HG03432 (cell line): ENCODE measurements at regions not wholly inside any gene's neighbourhood (a gene's known extent, or its start where the extent isn't known, plus 50 kb on each side); places are given as distances from the start of the nearest gene placed in this dataset.

Source experiments
- ATAC-seq: cut with Tn5 transposase; IDR thresholded peaks from one replicate; pipeline ENCODE4 v1.9.1; 2021; ENCODE audit warnings: mild to moderate bottlenecking, moderate library complexity; ENCODE audit not compliant: unreplicated experiment

- ATAC-seq: no peak
These were observed 200.0 kb upstream of the TCF21 start for GRCh38 chr6:133688705-133689492.

- ATAC-seq: no peak
These were observed 199.1 kb upstream of the TCF21 start for GRCh38 chr6:133689863-133690262.

GRCh38 chr6:133693565-133693964 lies 195.3 kb upstream of the TCF21 start:
- ATAC-seq: no peak

DNA sequence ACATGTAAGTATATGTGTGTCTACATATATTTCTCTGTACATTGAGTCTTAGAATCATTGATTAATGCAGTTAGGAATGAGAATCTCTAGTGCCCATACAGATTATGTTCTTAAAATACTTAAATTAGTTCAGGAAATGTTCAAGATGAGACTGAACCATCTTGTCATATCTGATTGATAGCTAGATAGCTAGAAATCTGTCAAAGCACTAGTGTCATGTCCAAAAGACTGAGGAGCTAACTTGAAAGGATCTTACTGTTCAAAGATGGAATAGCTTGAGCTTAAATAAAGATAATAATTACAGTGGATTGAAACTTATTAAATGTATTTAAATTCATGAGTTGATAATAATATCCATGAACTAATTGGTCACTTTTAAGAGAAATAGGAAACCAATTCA lies 191.7 kb upstream of the TCF21 start:
- no peak for ATAC-seq

- no peak for ATAC-seq
These were observed 191.2 kb upstream of the TCF21 start for GRCh38 chr6:133697666-133698065.

DNA sequence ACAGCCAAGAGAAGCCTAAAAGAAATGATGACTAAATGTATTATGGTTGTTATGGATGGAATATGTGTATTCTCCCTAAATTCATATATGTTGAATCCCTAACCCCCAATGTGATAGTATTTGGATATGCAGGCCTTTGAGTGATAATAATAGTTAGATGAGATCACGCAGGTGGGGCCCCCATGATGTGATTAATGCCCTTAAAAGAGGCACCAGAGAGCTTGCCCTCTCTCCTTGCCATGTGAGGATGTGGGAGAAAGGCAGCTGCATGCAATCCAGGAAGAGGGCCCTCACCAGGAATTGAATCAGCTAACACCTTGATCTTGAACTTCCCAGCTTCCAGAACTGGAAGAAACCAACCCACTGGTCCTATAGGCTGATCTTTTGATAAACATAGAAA lies 190.6 kb upstream of the TCF21 start:
- no peak for ATAC-seq

GRCh38 chr6:133699741-133700385 lies 189.1 kb upstream of the TCF21 start:
- ATAC-seq: no peak

- no peak for ATAC-seq
These were observed 187.1 kb upstream of the TCF21 start for GRCh38 chr6:133701633-133702331.

GRCh38 chr6:133704371-133704770 lies 184.5 kb upstream of the TCF21 start:
- no peak for ATAC-seq

DNA sequence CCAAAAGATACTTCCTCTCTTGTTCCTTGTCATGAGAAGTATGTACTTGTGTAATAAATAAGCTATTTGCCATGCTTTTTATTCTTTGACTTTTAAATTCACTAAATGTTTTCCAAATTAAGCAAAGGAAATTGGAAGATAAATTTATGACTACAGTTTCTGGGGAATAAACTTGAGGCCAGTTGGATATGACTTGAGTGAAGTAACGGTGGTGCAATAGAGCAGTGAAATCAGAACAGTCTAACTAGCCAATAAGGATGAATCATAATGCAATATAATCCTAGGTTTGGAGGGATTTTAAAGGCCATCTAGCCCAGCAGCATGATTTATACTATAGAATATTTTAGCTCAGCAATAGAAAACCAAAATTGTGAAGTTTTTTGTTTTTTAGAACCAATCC lies 183.8 kb upstream of the TCF21 start:
- ATAC-seq: no peak

DNA sequence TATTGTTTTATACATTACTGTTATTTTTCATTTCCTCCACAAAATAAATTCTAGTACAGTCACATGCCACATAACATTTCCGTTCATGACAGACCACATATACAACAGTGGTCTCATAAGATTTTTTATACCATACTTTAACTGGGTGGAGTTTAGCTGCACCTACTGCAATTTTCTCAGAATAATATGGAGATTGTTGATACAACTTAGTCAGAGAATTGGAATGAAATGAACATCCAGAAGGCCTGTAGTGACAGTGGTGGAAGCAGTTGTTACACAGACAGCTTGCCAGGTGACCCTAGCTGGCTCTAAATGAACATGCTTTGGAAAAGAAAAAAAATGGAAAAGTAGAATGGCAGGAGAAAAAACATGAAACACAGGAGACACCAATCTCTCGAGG lies 183.2 kb upstream of the TCF21 start:
- no peak for ATAC-seq

- ATAC-seq: peak; percentile 82
These were observed 181.5 kb upstream of the TCF21 start for GRCh38 chr6:133707456-133707855.

- ATAC-seq: no peak
These were observed 178.1 kb upstream of the TCF21 start for GRCh38 chr6:133710826-133711225.

DNA sequence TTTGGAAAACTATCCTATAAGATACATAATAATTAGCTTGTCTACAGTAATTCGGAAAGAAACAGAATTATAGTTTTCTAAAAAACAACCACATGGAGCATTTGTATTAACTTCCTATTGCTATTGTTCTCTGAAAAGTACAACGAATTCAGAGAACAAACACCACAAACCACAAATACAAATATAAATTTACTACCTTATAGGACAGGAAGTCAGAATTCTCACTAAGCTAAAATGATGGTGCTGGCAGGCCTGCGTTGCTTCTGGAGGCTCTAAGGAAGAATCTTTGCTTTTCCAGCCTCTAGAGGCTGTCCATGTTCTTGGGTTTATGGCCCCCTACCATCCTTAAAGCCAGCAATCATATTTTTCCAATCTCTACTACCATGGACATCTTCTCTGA lies 173.6 kb upstream of the TCF21 start:
- ATAC-seq: no peak

DNA sequence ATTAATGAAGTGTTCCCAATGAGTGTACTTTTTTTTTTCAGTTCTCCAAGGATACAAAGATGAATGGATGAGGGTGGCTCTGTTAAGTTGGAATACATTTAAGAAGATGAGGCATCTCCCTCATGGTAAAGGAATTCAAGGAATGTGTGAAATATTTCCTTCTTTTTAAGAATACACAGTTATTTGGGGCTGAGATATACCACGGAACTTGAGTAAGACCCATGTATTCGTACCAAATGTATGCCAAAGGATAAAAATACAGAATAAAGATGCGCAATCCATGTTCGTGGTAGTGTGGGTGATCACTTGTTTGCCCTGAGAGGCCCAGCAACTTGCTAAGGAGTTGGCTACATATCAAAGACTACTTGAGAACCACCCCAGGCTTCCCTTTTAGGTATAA lies 164.2 kb upstream of the TCF21 start:
- no peak for ATAC-seq

DNA sequence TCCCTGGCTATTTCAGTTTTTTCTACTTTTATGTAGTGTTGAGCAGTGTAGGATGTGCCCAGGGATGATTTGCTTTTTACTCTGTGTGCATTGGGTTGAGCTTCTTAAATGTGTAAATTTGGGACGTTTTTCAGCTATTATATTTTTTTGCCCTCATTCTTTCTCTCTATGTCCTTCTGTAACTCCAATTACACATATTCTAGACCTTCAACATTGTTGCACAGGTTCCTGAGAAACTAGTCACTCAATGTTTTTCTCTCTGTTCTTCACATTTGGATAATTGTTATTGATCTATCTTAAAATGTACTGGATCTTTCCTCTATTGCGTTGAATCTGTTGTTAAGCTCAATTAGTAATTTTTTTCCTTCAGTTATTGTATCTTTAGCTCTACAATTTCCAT lies 162.7 kb upstream of the TCF21 start:
- ATAC-seq: no peak

- no peak for ATAC-seq
These were observed 158.0 kb upstream of the TCF21 start for GRCh38 chr6:133730881-133731280.

DNA sequence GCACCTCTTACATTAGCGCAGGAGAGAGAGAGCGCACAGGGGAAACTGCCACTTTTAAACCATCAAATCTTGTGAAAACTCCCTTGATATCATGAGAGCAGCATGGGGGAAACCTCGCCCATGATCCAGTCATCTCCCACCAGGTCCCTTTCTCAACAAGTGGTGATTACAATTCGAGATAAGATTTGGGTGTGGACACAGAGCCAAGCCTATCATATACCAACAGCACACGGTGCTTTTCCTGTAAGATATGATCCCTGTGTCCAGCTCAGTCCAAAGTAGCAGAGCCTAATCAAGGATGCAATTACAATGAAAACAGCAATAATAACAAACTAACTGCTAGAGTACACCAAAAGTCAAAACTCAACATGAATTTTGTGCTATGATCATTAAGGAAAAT lies 148.7 kb upstream of the TCF21 start:
- no peak for ATAC-seq

GRCh38 chr6:133740816-133741215 lies 148.1 kb upstream of the TCF21 start:
- no peak for ATAC-seq

DNA sequence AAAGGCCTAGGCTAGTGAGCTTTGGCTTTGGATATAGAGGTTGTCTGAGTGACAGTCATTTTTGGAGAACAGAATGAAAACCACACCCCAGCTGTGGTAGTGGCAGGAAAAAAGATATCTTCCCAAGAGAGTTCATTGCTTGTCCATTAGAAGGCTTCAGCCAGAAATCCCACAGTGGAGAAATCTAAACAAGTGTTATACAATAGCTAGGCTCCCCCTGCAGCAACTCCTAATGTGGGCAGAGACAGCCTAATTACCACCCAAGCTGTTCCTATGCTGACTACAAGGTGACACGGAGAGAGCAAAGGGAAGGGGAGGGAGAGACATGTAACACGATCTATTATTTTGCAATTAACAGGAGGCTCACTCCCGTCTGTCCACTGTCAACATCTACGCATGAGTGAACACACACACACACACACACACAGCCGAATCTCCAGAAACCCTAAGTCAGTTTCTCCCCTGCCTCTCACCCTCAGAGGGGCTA lies 147.5 kb upstream of the TCF21 start:
- ATAC-seq: no peak

DNA sequence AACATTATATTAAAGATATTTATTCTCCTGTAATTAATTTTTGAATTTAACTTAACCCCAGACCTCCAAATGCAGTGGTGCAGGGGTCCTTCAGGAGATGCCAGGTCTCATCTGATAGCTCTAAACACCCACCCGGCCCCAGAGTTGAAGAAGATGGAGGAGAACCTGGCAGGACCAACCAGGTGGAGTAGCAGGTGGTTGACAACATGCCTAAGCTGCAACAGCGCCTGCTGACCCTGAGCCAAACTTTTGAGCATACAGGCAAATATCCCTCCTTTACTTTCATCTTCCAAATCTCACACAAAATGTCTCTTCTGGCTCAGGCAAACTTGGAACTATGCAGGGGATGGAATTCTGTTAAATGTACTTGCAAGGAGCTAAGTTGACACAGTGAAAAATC lies 145.3 kb upstream of the TCF21 start:
- ATAC-seq: no peak

GRCh38 chr6:133746417-133746770 lies 142.5 kb upstream of the TCF21 start:
- no peak for ATAC-seq
